Peyer's patch (tissue), 4 donors: ENCODE measurements at regions not wholly inside any gene's neighbourhood (a gene's known extent, or its start where the extent isn't known, plus 50 kb on each side); places are given as distances from the start of the nearest gene placed in this dataset.

Experiments used
- CTCF ChIP-seq, 6 experiments: fragments of 450-650 bp in 4 of 6; fragments of 200-600 bp in 2 of 6; sonication (generic) in 1 of 6; IDR thresholded peaks; one replicate each; pipeline ENCODE4 v1.5.1; 2017 to 2019; ENCODE audit warnings: antibody characterized with exemption in 6 of 6, mild to moderate bottlenecking in 3 of 6, moderate library complexity in 1 of 6
- POLR2A ChIP-seq, 2 donors: fragments of 450-650 bp; IDR thresholded peaks; one replicate each; pipeline ENCODE4 v1.5.1; 2017; ENCODE audit warnings: antibody characterized with exemption in 2 of 2, mild to moderate bottlenecking in 2 of 2, moderate library complexity in 2 of 2

GRCh38 chr2:204361738-204362137, 183.5 kb upstream of the PARD3B start:
- no peak for TF ChIP-seq CTCF (IDR thresholded peaks at IDR 0.05)
- TF ChIP-seq POLR2A (IDR thresholded peaks at IDR 0.05), result no peak
